ENCODE measurements at regions not wholly inside any gene's neighbourhood (a gene's known extent, or its start where the extent isn't known, plus 50 kb on each side); places are given as distances from the start of the nearest gene placed in this dataset.

DNA sequence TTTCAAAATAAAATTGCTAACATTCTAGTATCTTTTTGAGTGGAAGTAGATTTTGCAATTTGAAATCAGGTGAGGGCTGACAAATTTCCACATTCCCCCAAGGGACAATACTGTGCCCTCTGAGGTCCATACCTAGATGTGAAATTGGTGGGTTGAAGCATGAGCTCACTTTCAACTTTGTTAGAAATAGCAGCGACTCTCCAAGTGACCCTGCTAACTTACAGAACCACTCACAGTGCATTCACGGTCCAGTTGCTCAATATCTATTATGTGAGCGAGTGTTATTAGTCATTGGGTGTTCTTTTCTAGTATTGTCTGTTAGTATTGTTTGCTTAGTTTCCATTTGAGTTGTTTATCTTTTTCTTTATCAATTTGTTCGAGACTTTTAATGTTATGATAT lies 53.6 kb upstream of the ASB17 start:
- no peak for DNase-seq (ENCODE audit: low spot score)
- no peak for ATAC-seq
- Histone ChIP-seq H3K4me2 (ENCODE audit: low read depth, low read length) (no peak overlapping the region), H3K79me2 (ENCODE audit: insufficient read depth, low read length) (no peaks in the 10 kb centered on the region), H3K27ac (ENCODE audit: extremely low read length, insufficient read depth, low read length) (no peak overlapping the region), H2AFZ (ENCODE audit: low read length) (no peak overlapping the region), H3K27me3 (ENCODE audit: control insufficient read depth in 1 of 2, insufficient read depth in 2 of 2, low read length in 2 of 2) (no peaks in the 10 kb centered on the region), H3K36me3 (replicated peaks in 1 of 2; ENCODE audit: control insufficient read depth in 1 of 2, insufficient read depth in 2 of 2, low read length in 2 of 2) (no peaks in the 10 kb centered on the region), H3K9me3 (ENCODE audit: low read length) (no peaks in the 10 kb centered on the region), H3K4me3 (replicated peaks in 1 of 3; ENCODE audit: insufficient read depth in 1 of 3, low read depth in 2 of 3, low read length in 3 of 3) (no peak overlapping the region), H3K4me1 (ENCODE audit: insufficient read depth, low read length) (no peaks in the 10 kb centered on the region), H3K9ac (ENCODE audit: insufficient read depth, low read depth, low read length) (no peak overlapping the region), H4K20me1 (ENCODE audit: insufficient read depth, low read length) (no peaks in the 10 kb centered on the region)
- no TSS peak for BruUV-seq (replicated peaks)
- TF ChIP-seq GTF2F1 (IDR thresholded peaks at IDR 0.05; ENCODE audit: low read length) (no peak), GLI4 (CRISPR knock-in tag; IDR thresholded peaks at IDR 0.05; ENCODE audit: borderline replicate concordance) (no peak), ZNF619 (CRISPR knock-in tag; IDR thresholded peaks at IDR 0.05) (no peak), ZSCAN20 (CRISPR knock-in tag; IDR thresholded peaks at IDR 0.05; ENCODE audit: borderline replicate concordance) (no peak), JUN (CRISPR knock-in tag; IDR thresholded peaks at IDR 0.05) (no peak), ZNF775 (CRISPR knock-in tag; IDR thresholded peaks at IDR 0.05; ENCODE audit: borderline replicate concordance) (no peak), CEBPB (IDR thresholded peaks at IDR 0.05; ENCODE audit: borderline replicate concordance, low read depth, low read length) (peak; percentile 30; the same call in 1 of the 2 replicates)
- TF ChIP-seq, protein P1, sequence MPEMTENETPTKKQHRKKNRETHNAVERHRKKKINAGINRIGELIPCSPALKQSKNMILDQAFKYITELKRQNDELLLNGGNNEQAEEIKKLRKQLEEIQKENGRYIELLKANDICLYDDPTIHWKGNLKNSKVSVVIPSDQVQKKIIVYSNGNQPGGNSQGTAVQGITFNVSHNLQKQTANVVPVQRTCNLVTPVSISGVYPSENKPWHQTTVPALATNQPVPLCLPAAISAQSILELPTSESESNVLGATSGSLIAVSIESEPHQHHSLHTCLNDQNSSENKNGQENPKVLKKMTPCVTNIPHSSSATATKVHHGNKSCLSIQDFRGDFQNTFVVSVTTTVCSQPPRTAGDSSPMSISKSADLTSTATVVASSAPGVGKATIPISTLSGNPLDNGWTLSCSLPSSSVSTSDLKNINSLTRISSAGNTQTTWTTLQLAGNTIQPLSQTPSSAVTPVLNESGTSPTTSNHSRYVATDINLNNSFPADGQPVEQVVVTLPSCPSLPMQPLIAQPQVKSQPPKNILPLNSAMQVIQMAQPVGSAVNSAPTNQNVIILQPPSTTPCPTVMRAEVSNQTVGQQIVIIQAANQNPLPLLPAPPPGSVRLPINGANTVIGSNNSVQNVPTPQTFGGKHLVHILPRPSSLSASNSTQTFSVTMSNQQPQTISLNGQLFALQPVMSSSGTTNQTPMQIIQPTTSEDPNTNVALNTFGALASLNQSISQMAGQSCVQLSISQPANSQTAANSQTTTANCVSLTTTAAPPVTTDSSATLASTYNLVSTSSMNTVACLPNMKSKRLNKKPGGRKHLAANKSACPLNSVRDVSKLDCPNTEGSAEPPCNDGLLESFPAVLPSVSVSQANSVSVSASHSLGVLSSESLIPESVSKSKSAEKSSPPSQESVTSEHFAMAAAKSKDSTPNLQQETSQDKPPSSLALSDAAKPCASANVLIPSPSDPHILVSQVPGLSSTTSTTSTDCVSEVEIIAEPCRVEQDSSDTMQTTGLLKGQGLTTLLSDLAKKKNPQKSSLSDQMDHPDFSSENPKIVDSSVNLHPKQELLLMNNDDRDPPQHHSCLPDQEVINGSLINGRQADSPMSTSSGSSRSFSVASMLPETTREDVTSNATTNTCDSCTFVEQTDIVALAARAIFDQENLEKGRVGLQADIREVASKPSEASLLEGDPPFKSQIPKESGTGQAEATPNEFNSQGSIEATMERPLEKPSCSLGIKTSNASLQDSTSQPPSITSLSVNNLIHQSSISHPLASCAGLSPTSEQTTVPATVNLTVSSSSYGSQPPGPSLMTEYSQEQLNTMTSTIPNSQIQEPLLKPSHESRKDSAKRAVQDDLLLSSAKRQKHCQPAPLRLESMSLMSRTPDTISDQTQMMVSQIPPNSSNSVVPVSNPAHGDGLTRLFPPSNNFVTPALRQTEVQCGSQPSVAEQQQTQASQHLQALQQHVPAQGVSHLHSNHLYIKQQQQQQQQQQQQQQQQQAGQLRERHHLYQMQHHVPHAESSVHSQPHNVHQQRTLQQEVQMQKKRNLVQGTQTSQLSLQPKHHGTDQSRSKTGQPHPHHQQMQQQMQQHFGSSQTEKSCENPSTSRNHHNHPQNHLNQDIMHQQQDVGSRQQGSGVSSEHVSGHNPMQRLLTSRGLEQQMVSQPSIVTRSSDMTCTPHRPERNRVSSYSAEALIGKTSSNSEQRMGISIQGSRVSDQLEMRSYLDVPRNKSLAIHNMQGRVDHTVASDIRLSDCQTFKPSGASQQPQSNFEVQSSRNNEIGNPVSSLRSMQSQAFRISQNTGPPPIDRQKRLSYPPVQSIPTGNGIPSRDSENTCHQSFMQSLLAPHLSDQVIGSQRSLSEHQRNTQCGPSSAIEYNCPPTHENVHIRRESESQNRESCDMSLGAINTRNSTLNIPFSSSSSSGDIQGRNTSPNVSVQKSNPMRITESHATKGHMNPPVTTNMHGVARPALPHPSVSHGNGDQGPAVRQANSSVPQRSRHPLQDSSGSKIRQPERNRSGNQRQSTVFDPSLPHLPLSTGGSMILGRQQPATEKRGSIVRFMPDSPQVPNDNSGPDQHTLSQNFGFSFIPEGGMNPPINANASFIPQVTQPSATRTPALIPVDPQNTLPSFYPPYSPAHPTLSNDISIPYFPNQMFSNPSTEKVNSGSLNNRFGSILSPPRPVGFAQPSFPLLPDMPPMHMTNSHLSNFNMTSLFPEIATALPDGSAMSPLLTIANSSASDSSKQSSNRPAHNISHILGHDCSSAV (CRISPR knock-in tag; IDR thresholded peaks at IDR 0.05; ENCODE audit: borderline replicate concordance): no peak
- no peak for FAIRE-seq
- CTCF ChIA-PET (ENCODE audit: low intra/inter-chr PET ratio, low total read pairs): no interaction called here
- POLR2A ChIA-PET: no interaction called here
- intact Hi-C loops (cut with micrococcal nuclease; ENCODE audit: unreplicated experiment): no loop called here
- in situ Hi-C loops (cut with HindIII; ENCODE audit: extremely low pct_ligation_motif_present, low pct_unique_long_range_greater_than_20kb): no loop called here
- WGBS (ENCODE audit: low lambda C conversion rate): 0% methylated on average over 4 of the region's 4 CpGs

All from HepG2 (cell line).